ENCODE measurements at regions not wholly inside any gene's neighbourhood (a gene's known extent, or its start where the extent isn't known, plus 50 kb on each side); places are given as distances from the start of the nearest gene placed in this dataset.
A peak's percentile ranks its signal among the peaks of the same experiment; 100 is the strongest.

GRCh38 chr5:115452083-115452482 lies 92.5 kb downstream of the FEM1C start:
- no peak overlapping the region for H3K9ac ChIP-seq (ENCODE audit: low read depth, low read length)
- H2BK120ac ChIP-seq (ENCODE audit: low read depth, low read length) = no peak overlapping the region
- H4K8ac ChIP-seq (ENCODE audit: low read depth in 2 of 2, low read length in 2 of 2) = no peak overlapping the region
- no peak for DNase-seq
- peak overlapping the region; percentile 33; the same call in 1 of the 2 replicates for H2BK20ac ChIP-seq (ENCODE audit: low read depth, low read length)
- no peak overlapping the region for H3K18ac ChIP-seq (ENCODE audit: low read depth, low read length)
- H4K91ac ChIP-seq (ENCODE audit: insufficient read depth, low read depth, low read length) = no peak overlapping the region
- H2BK15ac ChIP-seq (ENCODE audit: low read depth, low read length) = 0 out of 3 replicates have a peak overlapping the region, but pooled peaks have one; percentile 43
- ChIA-PET CTCF (no interaction called here), POLR2A (ENCODE audit: unreplicated experiment) (no interaction called here)
- ATAC-seq (ENCODE audit: low read depth) = no peak
- in situ Hi-C loops (cut with MboI; ENCODE audit: low sequenced_read_pairs) (no loop called here), intact Hi-C loops (cut with micrococcal nuclease) (no loop called here), dilution Hi-C loops (cut with HindIII; ENCODE audit: low sequenced_read_pairs, unreplicated experiment) (no loop called here)
- BruUV-seq (replicated peaks) = no TSS peak
- no peaks in the 10 kb centered on the region for H3K36me3 ChIP-seq (ENCODE audit: control insufficient read depth, insufficient read depth, low read length)
- H3K4ac ChIP-seq (ENCODE audit: low read depth, low read length) = no peak overlapping the region
- no peak overlapping the region for H3K56ac ChIP-seq (ENCODE audit: extremely low read depth, insufficient read depth, low read length)
- H3K9me3 ChIP-seq (ENCODE audit: control insufficient read depth, insufficient read depth, low read length) = no peaks in the 10 kb centered on the region
- no peak overlapping the region for H4K5ac ChIP-seq (ENCODE audit: low read depth, low read length)
- H3K4me3 ChIP-seq (ENCODE audit: insufficient read depth, low read depth, low read length) = no peak overlapping the region
- no peak for TF ChIP-seq RAD21 (IDR thresholded peaks at IDR 0.05; ENCODE audit: low read length)
- TF ChIP-seq CTCF (conservative IDR thresholded peaks at IDR 0.05; ENCODE audit: low read depth, low read length) = no peak
- TF ChIP-seq RFX5 (IDR thresholded peaks at IDR 0.05; ENCODE audit: low read depth, low read length) = no peak
- TF ChIP-seq CEBPB (IDR thresholded peaks at IDR 0.05; ENCODE audit: low read depth, low read length) = no peak
- no peak for TF ChIP-seq MAZ (IDR thresholded peaks at IDR 0.05; ENCODE audit: borderline replicate concordance, low read depth, low read length)
- no peak for TF ChIP-seq FOS (IDR thresholded peaks at IDR 0.05; ENCODE audit: low read depth, low read length)
- no peak for TF ChIP-seq NFE2L2 (IDR thresholded peaks at IDR 0.05; ENCODE audit: low read depth, low read length)
- H2AK5ac ChIP-seq (ENCODE audit: low read depth, low read length) = 0 out of 2 replicates have a peak overlapping the region, but pooled peaks have one; percentile 86
- no peaks in the 10 kb centered on the region; a peak in 1 of 4 replicates for H3K79me1 ChIP-seq (ENCODE audit: low read depth in 1 of 2, low read length in 2 of 2)
- H3K23ac ChIP-seq (ENCODE audit: low read depth, low read length) = no peak overlapping the region
- H2AK9ac ChIP-seq (replicated peaks; ENCODE audit: low read depth, low read length, poor library complexity) = no peak overlapping the region
- no peaks in the 10 kb centered on the region for H3K27me3 ChIP-seq (ENCODE audit: control insufficient read depth, insufficient read depth, low read length)
- H2BK5ac ChIP-seq (ENCODE audit: low read depth, low read length, poor library complexity, severe bottlenecking) = no peak overlapping the region
- H3K9me1 ChIP-seq (ENCODE audit: insufficient read depth, low read length) = peaks cover 11% of the 10 kb centered on the region; the same call in 1 of the 2 replicates
- WGBS, 2 experiments (ENCODE audit: extremely low coverage in 2 of 2, insufficient read length in 1 of 2) = no CpG with 5 or more reads among the region's 2 CpGs
- H4K20me1 ChIP-seq (ENCODE audit: insufficient read depth, low read length) = no peaks in the 10 kb centered on the region
- no peak overlapping the region for H3K27ac ChIP-seq (ENCODE audit: insufficient read depth, low read length)
- no peak overlapping the region for H2AFZ ChIP-seq (replicated peaks; ENCODE audit: low read length, poor library complexity)
- no peak overlapping the region for H3K14ac ChIP-seq (replicated peaks; ENCODE audit: low read depth, low read length)
- no peak overlapping the region for H3K4me2 ChIP-seq (ENCODE audit: low read depth, low read length)
- H3K4me1 ChIP-seq (ENCODE audit: control insufficient read depth, insufficient read depth, low read length) = peaks cover 12% of the 10 kb centered on the region

All from IMR-90 (cell line).